ENCODE measurements at regions not wholly inside any gene's neighbourhood (a gene's known extent, or its start where the extent isn't known, plus 50 kb on each side); places are given as distances from the start of the nearest gene placed in this dataset.

DNA sequence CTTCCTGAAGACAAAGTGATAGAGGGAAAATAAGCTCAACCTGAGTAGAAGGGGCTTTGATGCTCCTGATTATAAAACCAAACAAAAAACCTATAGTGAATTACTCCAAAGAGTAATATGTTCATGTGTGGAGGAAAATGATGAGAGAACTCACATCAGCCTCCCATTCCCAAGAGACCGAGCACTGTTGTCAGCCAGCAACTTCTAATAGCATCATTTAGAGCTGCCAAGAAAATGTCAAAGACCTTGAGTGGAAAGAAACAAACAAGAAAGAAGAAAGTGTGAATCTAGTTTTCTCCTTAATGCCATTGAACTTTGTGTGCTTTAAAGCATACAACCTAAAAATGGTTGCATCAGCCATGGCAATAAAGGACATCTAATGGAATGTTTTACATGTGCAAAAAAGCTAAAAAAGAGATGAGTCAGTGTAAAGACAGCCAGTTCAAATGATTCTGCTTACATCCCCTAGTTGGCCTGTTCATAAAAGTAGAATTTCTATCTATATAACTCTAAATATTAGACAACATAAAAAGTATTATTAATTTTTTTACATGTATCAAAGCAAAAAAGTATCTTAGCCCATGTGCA lies 1066.2 kb downstream of the TDRD15 start:
- no peaks in the 10 kb centered on the region for H3K79me2 ChIP-seq (ENCODE audit: control insufficient read depth, insufficient read depth, low read length)
- no peaks in the 10 kb centered on the region for H4K20me1 ChIP-seq (ENCODE audit: control insufficient read depth, extremely low read depth, insufficient read depth, low read length)
- H3K36me3 ChIP-seq (ENCODE audit: control insufficient read depth, insufficient read depth, low read length): no peaks in the 10 kb centered on the region
- no peaks in the 10 kb centered on the region for H3K4me1 ChIP-seq (ENCODE audit: control insufficient read depth, extremely low read depth, insufficient read depth, low read length)
- no peak overlapping the region for H2AFZ ChIP-seq (ENCODE audit: low read length)
- no peak overlapping the region for H3K27ac ChIP-seq (ENCODE audit: insufficient read depth, low read length)
- H3K4me3 ChIP-seq (replicated peaks in 1 of 4; ENCODE audit: control extremely low read depth in 1 of 4, insufficient read depth in 1 of 4, low read depth in 3 of 4, low read length in 4 of 4): no peak overlapping the region
- H3K9ac ChIP-seq (ENCODE audit: insufficient read depth, low read length): no peak overlapping the region
- no peak overlapping the region for H3K4me2 ChIP-seq (ENCODE audit: extremely low read depth, insufficient read depth, low read length)
- H3K27me3 ChIP-seq (ENCODE audit: control insufficient read depth, insufficient read depth, low read length): no peaks in the 10 kb centered on the region
- DNase-seq (ENCODE audit: low read depth in 2 of 2): no peak
- no peak for TF ChIP-seq EZH2 (IDR thresholded peaks at IDR 0.05; ENCODE audit: low read length, missing control alignments)
- TF ChIP-seq, protein P1, sequence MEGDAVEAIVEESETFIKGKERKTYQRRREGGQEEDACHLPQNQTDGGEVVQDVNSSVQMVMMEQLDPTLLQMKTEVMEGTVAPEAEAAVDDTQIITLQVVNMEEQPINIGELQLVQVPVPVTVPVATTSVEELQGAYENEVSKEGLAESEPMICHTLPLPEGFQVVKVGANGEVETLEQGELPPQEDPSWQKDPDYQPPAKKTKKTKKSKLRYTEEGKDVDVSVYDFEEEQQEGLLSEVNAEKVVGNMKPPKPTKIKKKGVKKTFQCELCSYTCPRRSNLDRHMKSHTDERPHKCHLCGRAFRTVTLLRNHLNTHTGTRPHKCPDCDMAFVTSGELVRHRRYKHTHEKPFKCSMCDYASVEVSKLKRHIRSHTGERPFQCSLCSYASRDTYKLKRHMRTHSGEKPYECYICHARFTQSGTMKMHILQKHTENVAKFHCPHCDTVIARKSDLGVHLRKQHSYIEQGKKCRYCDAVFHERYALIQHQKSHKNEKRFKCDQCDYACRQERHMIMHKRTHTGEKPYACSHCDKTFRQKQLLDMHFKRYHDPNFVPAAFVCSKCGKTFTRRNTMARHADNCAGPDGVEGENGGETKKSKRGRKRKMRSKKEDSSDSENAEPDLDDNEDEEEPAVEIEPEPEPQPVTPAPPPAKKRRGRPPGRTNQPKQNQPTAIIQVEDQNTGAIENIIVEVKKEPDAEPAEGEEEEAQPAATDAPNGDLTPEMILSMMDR (conservative IDR thresholded peaks at IDR 0.05 in 1 of 2, IDR thresholded peaks at IDR 0.05 in 1 of 2; ENCODE audit: low read depth in 1 of 2, low read length in 2 of 2): no peak
- H3K9me3 ChIP-seq (ENCODE audit: control insufficient read depth, insufficient read depth, low read depth, low read length): no peaks in the 10 kb centered on the region

DNA sequence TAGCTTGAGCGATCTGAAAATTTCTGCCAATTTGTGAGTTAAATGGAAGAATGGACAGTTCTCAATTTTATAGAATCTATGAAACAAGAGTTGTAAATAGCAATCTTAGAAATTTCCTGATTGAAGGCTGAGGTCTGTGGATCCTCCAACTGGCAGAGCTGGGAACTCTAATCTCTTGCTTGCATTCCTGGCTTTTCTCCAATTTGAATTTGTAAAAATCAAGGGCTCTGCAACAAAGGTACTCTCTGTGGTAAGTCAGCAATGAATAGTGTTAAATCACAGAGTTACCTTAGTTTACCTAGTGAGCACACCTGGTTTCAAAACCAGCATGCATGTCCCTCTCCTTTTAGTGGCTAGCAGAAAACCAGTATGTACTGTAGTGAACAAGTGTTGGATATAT lies 1070.5 kb downstream of the TDRD15 start:
- H3K9me3 ChIP-seq (ENCODE audit: control insufficient read depth, insufficient read depth, low read depth, low read length): no peaks in the 10 kb centered on the region
- TF ChIP-seq, protein P1 (conservative IDR thresholded peaks at IDR 0.05 in 1 of 2, IDR thresholded peaks at IDR 0.05 in 1 of 2; ENCODE audit: low read depth in 1 of 2, low read length in 2 of 2): no peak
- TF ChIP-seq EZH2 (IDR thresholded peaks at IDR 0.05; ENCODE audit: low read length, missing control alignments): no peak
- H3K9ac ChIP-seq (ENCODE audit: insufficient read depth, low read length): no peak overlapping the region
- no peak overlapping the region for H2AFZ ChIP-seq (ENCODE audit: low read length)
- no peak overlapping the region for H3K4me3 ChIP-seq (replicated peaks in 1 of 4; ENCODE audit: control extremely low read depth in 1 of 4, insufficient read depth in 1 of 4, low read depth in 3 of 4, low read length in 4 of 4)
- no peaks in the 10 kb centered on the region for H3K4me1 ChIP-seq (ENCODE audit: control insufficient read depth, extremely low read depth, insufficient read depth, low read length)
- no peak overlapping the region for H3K27ac ChIP-seq (ENCODE audit: insufficient read depth, low read length)
- H4K20me1 ChIP-seq (ENCODE audit: control insufficient read depth, extremely low read depth, insufficient read depth, low read length): no peaks in the 10 kb centered on the region
- H3K79me2 ChIP-seq (ENCODE audit: control insufficient read depth, insufficient read depth, low read length): no peaks in the 10 kb centered on the region
- no peak overlapping the region for H3K4me2 ChIP-seq (ENCODE audit: extremely low read depth, insufficient read depth, low read length)
- DNase-seq (ENCODE audit: low read depth in 2 of 2): no peak
- no peaks in the 10 kb centered on the region for H3K27me3 ChIP-seq (ENCODE audit: control insufficient read depth, insufficient read depth, low read length)
- no peaks in the 10 kb centered on the region for H3K36me3 ChIP-seq (ENCODE audit: control insufficient read depth, insufficient read depth, low read length)

DNA sequence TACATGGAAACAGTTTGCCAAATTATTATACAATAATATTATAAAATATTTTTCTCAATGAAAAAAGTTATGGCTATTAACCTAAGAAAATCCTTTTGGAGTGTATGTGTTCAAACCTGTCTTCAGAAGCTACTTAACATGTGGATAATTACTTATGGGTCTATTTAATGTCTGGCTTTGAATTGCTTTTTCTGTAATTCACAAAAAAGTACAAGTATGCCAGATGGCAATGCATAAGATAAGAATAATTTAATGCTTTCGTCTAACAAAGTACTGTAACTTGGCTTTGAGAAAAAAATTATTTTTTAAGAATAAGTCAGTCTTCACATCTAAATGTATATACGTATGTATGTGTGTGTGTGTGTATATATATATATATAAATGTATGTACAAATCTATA lies 1073.0 kb downstream of the TDRD15 start:
- Histone ChIP-seq H3K27ac (ENCODE audit: insufficient read depth, low read length) (no peak overlapping the region), H3K79me2 (ENCODE audit: control insufficient read depth, insufficient read depth, low read length) (no peaks in the 10 kb centered on the region), H3K4me3 (replicated peaks in 1 of 4; ENCODE audit: control extremely low read depth in 1 of 4, insufficient read depth in 1 of 4, low read depth in 3 of 4, low read length in 4 of 4) (no peak overlapping the region), H3K9ac (ENCODE audit: insufficient read depth, low read length) (no peak overlapping the region), H3K4me1 (ENCODE audit: control insufficient read depth, extremely low read depth, insufficient read depth, low read length) (no peaks in the 10 kb centered on the region), H4K20me1 (ENCODE audit: control insufficient read depth, extremely low read depth, insufficient read depth, low read length) (no peaks in the 10 kb centered on the region), H3K4me2 (ENCODE audit: extremely low read depth, insufficient read depth, low read length) (no peak overlapping the region), H3K9me3 (ENCODE audit: control insufficient read depth, insufficient read depth, low read depth, low read length) (no peaks in the 10 kb centered on the region), H2AFZ (ENCODE audit: low read length) (no peak overlapping the region), H3K27me3 (ENCODE audit: control insufficient read depth, insufficient read depth, low read length) (no peaks in the 10 kb centered on the region), H3K36me3 (ENCODE audit: control insufficient read depth, insufficient read depth, low read length) (no peaks in the 10 kb centered on the region)
- DNase-seq (ENCODE audit: low read depth in 2 of 2): no peak
- no peak for TF ChIP-seq EZH2 (IDR thresholded peaks at IDR 0.05; ENCODE audit: low read length, missing control alignments)
- TF ChIP-seq, protein P1 (conservative IDR thresholded peaks at IDR 0.05 in 1 of 2, IDR thresholded peaks at IDR 0.05 in 1 of 2; ENCODE audit: low read depth in 1 of 2, low read length in 2 of 2): no peak
